HCT116 (cell line): ENCODE measurements at regions not wholly inside any gene's neighbourhood (a gene's known extent, or its start where the extent isn't known, plus 50 kb on each side); places are given as distances from the start of the nearest gene placed in this dataset.

Experiments
- ATAC-seq: fragments of 200-7000 bp; cut with Tn5 transposase; 2 replicates; pipeline ENCODE4 v1.9.1; 2020; ENCODE audit warnings: mild to moderate bottlenecking, moderate library complexity
- BruUV-seq: library from RNA; stranded (reverse); fragments of 400-500 nt; replicated peaks from 2 replicates; lab custom pipeline; 2021; lab: Mats Ljungman, UMichigan
- CTCF ChIA-PET: fragments of 300-600 bp; sonication (Branson Sonifier 250); formaldehyde crosslinking; loops from one replicate; lab custom pipeline; 2021; ENCODE audit warnings: antibody characterized with exemption; lab: Charles Lee
- POLR2A ChIA-PET: fragments of 300-600, 350-600 bp; sonication (Branson Sonifier 250); formaldehyde crosslinking; loops from one replicate; lab custom pipeline; 2021; ENCODE audit warnings: antibody characterized with exemption; lab: Charles Lee
- RAD21 ChIA-PET, 2 experiments: fragments of 300-600 bp; sonication (Branson Sonifier 250); formaldehyde crosslinking; loops; one replicate each; lab custom pipeline; 2023; ENCODE audit warnings: low total read pairs in 2 of 2; ENCODE audit not compliant: uncharacterized antibody in 2 of 2, unreplicated experiment in 2 of 2, low non-redundant PET in 1 of 2; lab: Charles Lee
- DNase-seq: peaks from one replicate; pipeline ENCODE4 v3.0.0-alpha.2; 2010; ENCODE audit warnings: low read depth, low spot score
- H2AFZ ChIP-seq: fragments of 200-600 bp; shearing (Covaris generic), sonication (generic); 2 replicates; pipeline ENCODE4 v1.6.1; 2017; ENCODE audit warnings: low read depth, mixed run types, mixed read lengths, antibody characterized with exemption, low read length; ENCODE audit not compliant: poor library complexity, severe bottlenecking
- H3K27ac ChIP-seq: 2 replicates; pipeline ENCODE4 v1.5.1; 2012; ENCODE audit warnings: low read depth, low read length
- H3K27me3 ChIP-seq: fragments of 200-600 bp; sonication (generic); 2 replicates; pipeline ENCODE4 v1.6.1; 2016; ENCODE audit warnings: mixed run types, low read length, mixed read lengths; ENCODE audit not compliant: insufficient read depth
- H3K36me3 ChIP-seq, 2 experiments: fragments of 200-500 bp in 1 of 2; fragments of 200-600 bp in 1 of 2; sonication (Bioruptor generic) in 1 of 2; sonication (generic) in 1 of 2; 2 replicates each; pipeline versions ENCODE4 v1.5.1 to v1.6.1; 2014 to 2016; ENCODE audit warnings: low read length in 2 of 2, inconsistent platforms in 1 of 2, mixed read lengths in 1 of 2, mixed run types in 1 of 2; ENCODE audit not compliant: insufficient read depth in 2 of 2, control insufficient read depth in 1 of 2
- H3K4me1 ChIP-seq, 2 experiments: fragments of 200-600 bp in 1 of 2; sonication (generic) in 1 of 2; 2 replicates each; pipeline versions ENCODE4 v1.5.1 to v1.6.1; 2012 to 2017; ENCODE audit warnings: low read length in 2 of 2, inconsistent platforms in 1 of 2, mild to moderate bottlenecking in 1 of 2, mixed read lengths in 1 of 2, mixed run types in 1 of 2, moderate library complexity in 1 of 2; ENCODE audit not compliant: insufficient read depth in 2 of 2, control insufficient read depth in 1 of 2
- H3K4me2 ChIP-seq: fragments of 200-600 bp; sonication (generic); 2 replicates; pipeline ENCODE4 v1.6.1; 2017; ENCODE audit warnings: mixed run types, low read length, mixed read lengths
- H3K4me3 ChIP-seq, 2 experiments: fragments of 200-600 bp in 1 of 2; sonication (generic) in 1 of 2; replicated peaks in 1 of 2; 2 replicates each; pipeline ENCODE4 v1.5.1; 2011 to 2016; ENCODE audit warnings: low read length in 2 of 2, control low read depth in 1 of 2, low read depth in 1 of 2, mild to moderate bottlenecking in 1 of 2, mixed read lengths in 1 of 2, mixed run types in 1 of 2
- H3K79me2 ChIP-seq: fragments of 200-600 bp; sonication (generic); 2 replicates; pipeline ENCODE4 v1.6.1; 2017; ENCODE audit warnings: mild to moderate bottlenecking, mixed run types, low read length, moderate library complexity, mixed read lengths; ENCODE audit not compliant: insufficient read depth
- H3K9ac ChIP-seq: fragments of 200-600 bp; sonication (generic); 2 replicates; pipeline ENCODE4 v1.6.1; 2016; ENCODE audit warnings: low read length, mixed read lengths
- H3K9me2 ChIP-seq: fragments of 200-600 bp; sonication (generic), shearing (Covaris generic); 2 replicates; pipeline ENCODE4 v1.6.1; 2017; ENCODE audit warnings: mixed run types, mild to moderate bottlenecking, moderate library complexity; ENCODE audit not compliant: insufficient read depth
- H3K9me3 ChIP-seq, 2 experiments: fragments of 200-500 bp in 1 of 2; fragments of 200-600 bp in 1 of 2; sonication (Bioruptor generic) in 1 of 2; sonication (generic) in 1 of 2; 2 replicates each; pipeline ENCODE4 v1.6.1; 2014 to 2017; ENCODE audit warnings: low read length in 2 of 2, mixed read lengths in 2 of 2, inconsistent platforms in 1 of 2, low read depth in 1 of 2, mild to moderate bottlenecking in 1 of 2, mixed run types in 1 of 2, moderate library complexity in 1 of 2; ENCODE audit not compliant: control insufficient read depth in 1 of 2, insufficient read depth in 1 of 2
- H4K20me1 ChIP-seq: fragments of 200-600 bp; sonication (generic), shearing (Covaris generic); 2 replicates; pipeline ENCODE4 v1.6.1; 2017; ENCODE audit warnings: mixed run types, mild to moderate bottlenecking, moderate library complexity; ENCODE audit not compliant: insufficient read depth
- ATF3 ChIP-seq: IDR thresholded peaks from 2 replicates; pipeline ENCODE4 v1.6.1; 2012
- CBX3 ChIP-seq: IDR thresholded peaks from 2 replicates; pipeline ENCODE4 v1.6.1; 2012; ENCODE audit warnings: low read depth
- EGR1 ChIP-seq: IDR thresholded peaks from 2 replicates; pipeline ENCODE4 v1.6.1; 2012; ENCODE audit warnings: low read depth
- EZH2phosphoT487 ChIP-seq: fragments of 200-600 bp; IDR thresholded peaks from 2 replicates; pipeline ENCODE4 v1.6.1; 2018; ENCODE audit warnings: antibody characterized with exemption, borderline replicate concordance
- FOSL1 ChIP-seq: IDR thresholded peaks from 2 replicates; pipeline ENCODE4 v1.6.1; 2012; ENCODE audit warnings: low read depth
- JUND ChIP-seq: IDR thresholded peaks from 2 replicates; pipeline ENCODE4 v1.6.1; 2012
- SIN3A ChIP-seq: IDR thresholded peaks from 2 replicates; pipeline ENCODE4 v1.6.1; 2012; ENCODE audit warnings: low read depth
- SRF ChIP-seq: IDR thresholded peaks from 2 replicates; pipeline ENCODE4 v1.6.1; 2012; ENCODE audit warnings: low read depth
- TCF7L2 ChIP-seq: IDR thresholded peaks from 2 replicates; pipeline ENCODE4 v1.7.0; 2011; ENCODE audit warnings: borderline replicate concordance, inconsistent platforms; ENCODE audit not compliant: insufficient read depth, insufficient read length; ENCODE audit errors: extremely low read depth
- ZBTB33 ChIP-seq: IDR thresholded peaks from 2 replicates; pipeline ENCODE4 v1.6.1; 2011; ENCODE audit warnings: mild to moderate bottlenecking, low read length, moderate library complexity; ENCODE audit not compliant: insufficient replicate concordance; ENCODE audit errors: extremely low read depth
- ZFX ChIP-seq: fragments of 450-650 bp; IDR thresholded peaks from 2 replicates; pipeline ENCODE4 v1.6.1; 2017
- intact Hi-C: fragments of 100-400 bp; cut with micrococcal nuclease; formaldehyde crosslinking; loops from 2 replicates; pipeline ENCODE4 v1.10.0; 2022

GRCh38 chr13:55402870-55403269 lies 1737.8 kb upstream of the PRR20A start:
- Histone ChIP-seq H3K4me2 (no peak overlapping the region), H3K79me2 (no peaks in the 10 kb centered on the region), H2AFZ (no peak overlapping the region)
- RAD21 ChIA-PET = no interaction called here
- intact Hi-C loops = no loop called here
- no peak for TF ChIP-seq FOSL1
- TF ChIP-seq JUND = no peak
- no peak for TF ChIP-seq SRF
- TF ChIP-seq TCF7L2 = no peak
- no peak for TF ChIP-seq ATF3
- TF ChIP-seq ZBTB33 = no peak
- no peak for TF ChIP-seq ZFX
- TF ChIP-seq, all 23 proteins: peak for 0
- Histone ChIP-seq H3K9me3 (peaks cover 11 to 14% of the 10 kb centered on the region in 2 experiments; a peak in 3 of 4 replicates), H3K36me3 (no peaks in the 10 kb centered on the region), H3K9me2 (no peaks in the 10 kb centered on the region), H3K27me3 (no peaks in the 10 kb centered on the region), H3K27ac (no peak overlapping the region), H3K9ac (no peak overlapping the region), H3K4me1 (no peaks in the 10 kb centered on the region), H4K20me1 (no peaks in the 10 kb centered on the region), H3K4me3 (no peak overlapping the region)
- POLR2A ChIA-PET = no interaction called here
- BruUV-seq = no TSS peak
- DNase-seq (no peak), ATAC-seq (no peak)
- CTCF ChIA-PET = no interaction called here

- intact Hi-C loops = no loop called here
- BruUV-seq = no TSS peak
- Histone ChIP-seq H3K9me3 (peaks cover 13 to 16% of the 10 kb centered on the region in 2 experiments; a peak in 3 of 4 replicates), H3K27ac (no peak overlapping the region), H3K4me2 (no peak overlapping the region), H2AFZ (no peak overlapping the region), H3K4me1 (no peaks in the 10 kb centered on the region), H3K4me3 (no peak overlapping the region), H3K27me3 (no peaks in the 10 kb centered on the region), H4K20me1 (no peaks in the 10 kb centered on the region), H3K9me2 (no peaks in the 10 kb centered on the region), H3K79me2 (no peaks in the 10 kb centered on the region)
- no peak for ATAC-seq
- ChIA-PET RAD21 (no interaction called here), POLR2A (no interaction called here), CTCF (no interaction called here)
- DNase-seq = no peak
- TF ChIP-seq SIN3A (no peak), ZFX (no peak), FOSL1 (no peak), EGR1 (no peak), CBX3 (no peak), EZH2phosphoT487 (no peak), ATF3 (no peak), ZBTB33 (no peak)
- TF ChIP-seq, all 23 proteins: peak for 0
- Histone ChIP-seq H3K36me3 (no peaks in the 10 kb centered on the region), H3K9ac (no peak overlapping the region)
Measured at GRCh38 chr13:55403887-55404487, 1736.7 kb upstream of the PRR20A start.
